GM21390 (cell line): ENCODE measurements at regions not wholly inside any gene's neighbourhood (a gene's known extent, or its start where the extent isn't known, plus 50 kb on each side); places are given as distances from the start of the nearest gene placed in this dataset.
A peak's percentile ranks its signal among the peaks of the same experiment; 100 is the strongest.

Experiments used
- ATAC-seq: cut with Tn5 transposase; IDR thresholded peaks from one replicate; pipeline ENCODE4 v1.9.1; 2021; ENCODE audit not compliant: unreplicated experiment

- no peak for ATAC-seq
Observed at GRCh38 chr6:10060004-10060403, 354.9 kb downstream of the TFAP2A start.

- no peak for ATAC-seq
Observed at GRCh38 chr6:10054672-10055071, 360.2 kb downstream of the TFAP2A start.

GRCh38 chr6:10051283-10051682 is 363.6 kb downstream of the TFAP2A start:
- no peak for ATAC-seq

GRCh38 chr6:10048370-10049297 is 366.2 kb downstream of the TFAP2A start:
- no peak for ATAC-seq

- ATAC-seq: no peak
Observed at GRCh38 chr6:10042280-10042679, 372.6 kb downstream of the TFAP2A start.

GRCh38 chr6:10033223-10033829 is 381.5 kb downstream of the TFAP2A start:
- no peak for ATAC-seq

- ATAC-seq: no peak
Observed at GRCh38 chr6:10031617-10032016, 383.3 kb downstream of the TFAP2A start.

GRCh38 chr6:10030942-10031537 is 383.8 kb downstream of the TFAP2A start:
- peak; percentile 72 for ATAC-seq

GRCh38 chr6:10028222-10028621 is 386.7 kb downstream of the TFAP2A start:
- ATAC-seq: no peak

- no peak for ATAC-seq
Observed at GRCh38 chr6:10019851-10020250, 395.0 kb downstream of the TFAP2A start.

- no peak for ATAC-seq
Observed at GRCh38 chr6:10014557-10014956, 400.3 kb downstream of the TFAP2A start.

GRCh38 chr6:10000551-10000950 is 414.3 kb downstream of the TFAP2A start:
- no peak for ATAC-seq

- no peak for ATAC-seq
Observed at GRCh38 chr6:9999796-10000195, 415.1 kb downstream of the TFAP2A start.

GRCh38 chr6:9986273-9986672 is 428.6 kb downstream of the TFAP2A start:
- ATAC-seq: no peak

- ATAC-seq: no peak
Observed at GRCh38 chr6:9985481-9985880, 429.4 kb downstream of the TFAP2A start.

- ATAC-seq: no peak
Observed at GRCh38 chr6:9984607-9985006, 430.3 kb downstream of the TFAP2A start.

GRCh38 chr6:9983168-9983567 is 431.7 kb downstream of the TFAP2A start:
- ATAC-seq: no peak

GRCh38 chr6:9982215-9982614 is 432.7 kb downstream of the TFAP2A start:
- ATAC-seq: no peak

- ATAC-seq: no peak
Observed at GRCh38 chr6:9979996-9980395, 434.9 kb downstream of the TFAP2A start.

- no peak for ATAC-seq
Observed at GRCh38 chr6:9978480-9978879, 436.4 kb downstream of the TFAP2A start.

- no peak for ATAC-seq
Observed at GRCh38 chr6:9977411-9977810, 437.5 kb downstream of the TFAP2A start.

GRCh38 chr6:9961646-9962045 is 453.2 kb downstream of the TFAP2A start:
- no peak for ATAC-seq
